ENCODE measurements at regions not wholly inside any gene's neighbourhood (a gene's known extent, or its start where the extent isn't known, plus 50 kb on each side); places are given as distances from the start of the nearest gene placed in this dataset.

GRCh38 chr7:155203059-155203881 lies 94.4 kb upstream of the INSIG1 start:
- no peak for DNase-seq

GRCh38 chr7:155203882-155204691 lies 93.6 kb upstream of the INSIG1 start:
- DNase-seq = no peak

GRCh38 chr7:155204744-155205367 lies 92.8 kb upstream of the INSIG1 start:
- no peak for DNase-seq

DNA sequence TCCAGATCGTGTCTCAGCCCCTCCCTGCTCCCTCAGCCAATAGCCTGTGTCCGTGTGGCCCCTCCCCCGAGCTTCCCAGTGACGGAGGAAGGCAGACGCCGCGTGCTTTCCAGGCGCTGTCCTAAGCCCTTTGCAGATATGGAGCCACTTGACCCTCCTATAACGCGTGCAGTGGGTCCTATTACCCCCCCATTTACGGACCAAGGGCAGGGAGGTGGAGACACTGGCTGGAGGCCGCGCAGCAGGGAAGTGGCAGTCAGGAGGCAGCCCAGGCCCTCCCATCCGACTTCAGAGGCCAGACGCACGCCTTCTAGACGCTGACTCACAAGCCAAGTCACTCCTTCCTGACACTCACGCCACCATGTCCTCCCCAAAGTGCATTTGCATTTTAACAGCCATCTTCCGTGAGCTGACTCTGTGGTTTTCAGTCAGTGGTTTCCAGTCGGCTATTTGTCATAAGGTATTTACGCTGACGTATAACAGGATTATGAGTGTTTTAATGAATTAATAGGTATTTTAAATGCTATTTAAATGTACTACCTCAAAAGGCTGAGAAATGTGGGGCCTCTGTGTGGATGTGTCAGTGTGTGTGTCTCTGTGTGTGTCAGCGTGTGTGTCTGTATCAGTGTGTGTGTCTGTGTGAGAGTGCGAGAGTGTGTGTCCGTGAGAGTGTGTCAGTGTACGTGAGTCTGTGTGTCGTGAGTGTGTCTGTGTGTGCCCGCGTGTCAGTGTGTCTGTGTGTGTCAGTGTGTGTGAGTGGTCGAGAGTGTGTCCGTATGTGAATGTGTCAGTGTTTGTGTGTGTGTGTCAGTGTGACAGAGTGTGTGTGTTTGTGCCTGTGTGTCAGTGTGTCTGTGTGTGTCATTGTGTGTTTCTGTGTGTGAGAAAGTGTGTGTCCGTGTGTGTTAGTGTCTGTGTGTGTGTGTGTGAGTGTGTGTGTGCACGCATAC lies 92.0 kb upstream of the INSIG1 start:
- DNase-seq = peak; percentile 84

DNA sequence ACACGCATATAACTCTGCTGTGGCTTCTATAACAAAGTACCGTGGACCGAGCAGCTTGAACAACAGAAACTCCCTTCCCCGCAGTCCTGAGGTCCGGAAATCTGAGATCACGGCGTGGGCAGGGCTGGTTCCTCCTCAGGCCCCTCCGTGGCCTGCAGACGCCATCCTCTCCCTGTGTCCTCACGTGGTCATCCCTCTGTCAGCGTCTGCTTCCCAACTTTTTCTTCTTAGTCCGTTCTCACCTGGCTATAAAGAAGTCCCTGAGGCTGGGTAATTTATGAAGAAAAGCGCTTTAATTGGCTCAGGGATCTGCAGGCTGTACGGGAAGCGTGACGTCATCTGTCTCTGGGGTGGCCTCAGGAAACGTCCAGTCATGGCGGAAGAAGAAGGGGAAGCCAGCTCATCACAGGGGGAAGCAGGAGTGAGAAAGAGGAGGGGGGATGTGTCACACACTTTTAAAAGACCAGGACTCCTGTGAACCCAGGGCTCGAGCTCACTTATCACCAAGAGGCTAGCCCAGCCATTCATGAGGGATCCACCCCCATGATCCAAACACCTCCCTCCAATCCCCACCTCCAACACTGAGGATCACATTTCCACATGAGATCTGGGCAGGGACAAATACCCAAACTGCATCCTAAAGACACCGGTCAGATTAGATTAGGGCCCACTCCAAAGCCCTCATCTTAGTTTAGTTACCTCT lies 91.2 kb upstream of the INSIG1 start:
- DNase-seq = peak; percentile 42

DNA sequence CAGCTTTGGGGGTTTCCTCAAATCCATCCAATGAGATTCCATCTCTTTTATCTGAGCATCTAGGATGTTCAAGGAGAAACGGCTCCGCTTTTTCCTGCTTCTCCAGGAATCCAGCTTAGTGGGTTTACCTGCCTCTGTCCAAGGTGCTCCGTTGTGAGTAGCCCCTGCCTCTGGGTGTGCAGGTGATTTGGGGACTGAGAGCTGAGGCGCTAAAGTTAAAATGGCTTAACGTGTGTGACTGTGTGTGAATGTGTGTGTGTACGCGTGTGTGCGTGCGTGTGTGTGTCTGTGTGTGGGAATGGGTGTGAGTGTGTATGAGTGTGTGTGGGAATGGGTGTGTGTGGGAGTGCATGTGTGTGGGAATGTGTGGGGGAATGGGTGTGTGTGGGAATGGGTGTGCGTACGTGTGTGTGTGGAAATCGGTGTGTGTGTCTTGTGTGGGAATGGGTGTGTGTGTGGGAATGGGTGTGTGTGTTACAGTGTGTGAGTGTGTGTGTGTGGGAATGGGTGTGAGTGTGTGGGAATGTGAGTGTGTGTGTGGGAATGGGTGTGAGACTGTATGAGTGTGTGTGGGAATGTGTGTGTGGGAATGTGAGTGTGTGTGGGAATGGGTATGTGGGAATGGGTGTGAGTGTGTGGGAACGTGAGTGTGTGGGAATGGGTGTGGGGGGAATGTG lies 90.2 kb upstream of the INSIG1 start:
- DNase-seq = no peak

- DNase-seq = no peak
Measured at GRCh38 chr7:155208681-155209477, 88.8 kb upstream of the INSIG1 start.

DNA sequence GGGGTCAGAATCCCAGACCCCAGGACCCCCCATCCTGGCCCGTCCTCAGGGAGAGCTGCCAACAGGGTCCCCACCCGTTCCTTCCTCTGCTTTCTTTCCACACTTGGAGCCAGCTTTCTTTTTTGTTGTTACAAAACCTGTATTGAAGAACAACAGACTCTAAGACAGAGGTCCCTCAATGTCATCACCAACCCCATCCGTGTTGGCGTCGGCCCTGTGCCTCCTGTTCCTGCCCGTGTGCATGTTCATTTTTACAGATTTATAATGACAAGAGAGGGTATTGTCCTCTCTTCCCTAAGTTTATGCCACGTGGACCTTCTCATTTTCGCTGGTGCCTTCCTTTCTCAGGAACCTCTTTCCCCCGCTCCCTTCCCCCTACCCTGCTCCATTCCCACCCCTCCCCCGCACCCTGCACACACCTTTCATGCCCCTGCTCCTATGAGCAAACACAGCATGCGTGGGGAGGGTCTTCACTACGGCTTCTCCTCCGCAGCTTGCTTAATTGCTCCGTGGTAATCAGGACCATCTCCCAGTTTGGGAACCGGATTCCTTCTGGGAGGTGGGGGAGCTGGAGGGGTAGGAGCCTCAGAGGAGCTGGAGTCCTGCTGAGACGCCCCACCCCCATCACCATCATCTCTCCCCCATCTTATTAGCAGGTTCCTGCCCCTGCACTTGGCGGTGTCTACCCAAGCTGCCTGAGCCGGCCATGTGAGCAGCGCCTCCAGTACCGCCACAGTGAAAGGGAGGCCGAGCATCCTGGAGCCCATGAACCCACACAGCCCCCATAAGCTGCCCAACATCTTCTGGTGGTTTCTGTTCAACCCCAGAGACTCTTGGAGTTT lies 88.0 kb upstream of the INSIG1 start:
- DNase-seq = no peak

DNA sequence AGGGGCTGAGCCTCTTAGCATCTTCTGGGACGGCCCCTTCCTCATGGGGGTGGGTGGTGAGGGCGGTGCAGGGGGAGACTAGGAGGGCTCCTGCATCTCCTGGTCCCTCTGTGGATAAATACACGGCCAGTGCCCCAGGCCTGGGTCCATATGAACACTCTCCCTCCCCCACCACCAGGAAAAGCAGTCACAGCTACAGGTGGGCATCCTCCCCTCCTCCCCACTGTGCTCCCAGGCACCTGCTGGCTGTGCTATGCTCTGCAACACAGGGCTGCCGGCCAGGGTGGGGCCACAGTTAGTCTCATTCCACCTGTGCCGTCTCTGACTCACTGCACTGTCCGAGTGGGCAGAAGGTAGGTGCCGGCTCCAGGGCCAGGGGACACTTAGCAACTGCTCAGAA lies 87.3 kb upstream of the INSIG1 start:
- no peak for DNase-seq

- DNase-seq = no peak
Measured at GRCh38 chr7:155211173-155211572, 86.5 kb upstream of the INSIG1 start.

GRCh38 chr7:155211761-155212160 lies 85.9 kb upstream of the INSIG1 start:
- DNase-seq = no peak

GRCh38 chr7:155212301-155213015 lies 85.2 kb upstream of the INSIG1 start:
- no peak for DNase-seq

GRCh38 chr7:155213385-155213784 lies 84.3 kb upstream of the INSIG1 start:
- DNase-seq = no peak

DNA sequence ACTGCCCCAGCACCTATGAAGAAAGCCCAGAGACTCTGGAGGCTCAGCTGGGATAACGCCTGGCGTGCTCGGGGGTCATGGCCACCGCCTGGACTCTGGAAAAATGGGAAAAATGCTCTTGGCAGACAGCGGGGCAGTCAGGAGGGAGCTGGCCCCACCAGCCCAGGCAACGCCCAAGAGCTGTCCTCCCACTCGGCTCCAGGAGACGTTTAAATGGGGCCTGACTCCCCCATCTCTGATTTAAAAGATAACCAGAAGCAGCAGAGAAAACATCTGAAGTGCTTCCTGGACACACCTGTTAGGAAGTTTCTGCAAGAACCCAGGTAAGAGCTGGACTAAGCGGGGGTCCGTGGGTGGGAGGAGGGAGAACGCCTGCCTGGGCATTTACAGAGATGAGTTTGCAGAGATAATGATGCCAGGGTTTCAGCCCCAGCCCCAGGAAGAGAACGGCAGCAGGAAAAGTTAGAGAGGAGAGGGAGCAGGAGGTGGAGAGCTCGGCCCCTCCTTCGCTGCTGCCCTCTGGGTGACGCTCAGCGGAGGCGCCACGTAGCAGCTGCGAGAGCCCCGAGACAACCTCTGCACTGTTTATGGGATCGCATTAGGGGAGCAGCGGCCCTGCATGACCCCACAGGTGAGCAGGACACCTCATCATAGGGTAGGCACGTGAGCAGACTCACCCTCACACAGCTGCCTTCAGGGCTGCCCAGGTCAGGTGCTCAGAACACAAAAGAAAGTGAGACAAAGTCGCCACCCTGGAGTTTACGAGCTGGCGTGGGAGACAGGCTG lies 83.5 kb upstream of the INSIG1 start:
- DNase-seq = no peak

- DNase-seq = no peak
Measured at GRCh38 chr7:155215576-155216325, 81.9 kb upstream of the INSIG1 start.

DNA sequence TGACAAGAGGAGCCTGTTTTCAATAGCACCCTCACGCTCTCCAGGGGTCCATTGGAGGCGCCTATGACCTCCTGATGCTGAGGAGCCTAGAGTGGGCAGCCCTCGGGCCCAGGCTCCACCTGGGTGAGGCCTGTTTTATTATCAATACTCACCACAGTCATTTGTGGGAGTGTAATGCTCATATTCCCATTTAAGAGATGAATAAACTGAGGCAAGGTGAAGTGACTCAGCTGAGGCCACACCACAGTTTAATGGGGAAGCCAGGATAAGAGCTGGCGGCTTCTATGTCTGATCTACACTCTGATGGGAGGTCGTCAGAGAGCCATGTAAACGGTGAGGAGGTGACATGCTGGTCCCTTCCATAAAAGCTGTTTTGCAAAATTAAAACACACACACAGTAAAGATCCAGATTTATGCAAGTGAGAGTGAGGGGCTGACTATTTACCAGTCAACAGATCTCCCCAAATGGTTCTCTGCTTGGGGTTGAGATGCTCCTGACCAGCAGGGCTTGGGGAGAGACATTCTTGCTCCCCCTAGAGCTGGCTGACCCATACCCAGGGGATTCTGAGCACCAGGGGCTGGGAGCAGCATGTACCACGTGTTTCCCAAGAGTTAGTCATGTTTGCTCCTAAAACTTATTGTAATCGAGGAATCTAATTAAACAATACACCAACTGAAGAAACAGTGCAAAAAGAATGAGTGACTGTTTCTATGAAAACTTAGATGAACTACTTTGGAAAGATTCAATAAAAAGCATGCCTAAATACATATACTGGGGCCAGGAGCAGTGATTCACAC lies 81.0 kb upstream of the INSIG1 start:
- DNase-seq = no peak

Data from activated CD4-positive, alpha-beta T cell treated with anti-CD3 and anti-CD28 coated beads for 1 hour (primary cell).